ENCODE measurements at regions not wholly inside any gene's neighbourhood (a gene's known extent, or its start where the extent isn't known, plus 50 kb on each side); places are given as distances from the start of the nearest gene placed in this dataset.
"Not testable (repeated sequence)": the region's sequence is repeated elsewhere in the genome, so short reads cannot be mapped to it uniquely, and the experiment has no call there.

- DNase-seq (ENCODE audit: low read depth): no peak
Observed at GRCh38 chr4:24202579-24202978, 312.7 kb upstream of the PPARGC1A start.

GRCh38 chr4:24197955-24198354, 308.1 kb upstream of the PPARGC1A start:
- no peak for DNase-seq (ENCODE audit: low read depth)

GRCh38 chr4:24196785-24197184, 306.9 kb upstream of the PPARGC1A start:
- no peak for DNase-seq (ENCODE audit: low read depth)

DNA sequence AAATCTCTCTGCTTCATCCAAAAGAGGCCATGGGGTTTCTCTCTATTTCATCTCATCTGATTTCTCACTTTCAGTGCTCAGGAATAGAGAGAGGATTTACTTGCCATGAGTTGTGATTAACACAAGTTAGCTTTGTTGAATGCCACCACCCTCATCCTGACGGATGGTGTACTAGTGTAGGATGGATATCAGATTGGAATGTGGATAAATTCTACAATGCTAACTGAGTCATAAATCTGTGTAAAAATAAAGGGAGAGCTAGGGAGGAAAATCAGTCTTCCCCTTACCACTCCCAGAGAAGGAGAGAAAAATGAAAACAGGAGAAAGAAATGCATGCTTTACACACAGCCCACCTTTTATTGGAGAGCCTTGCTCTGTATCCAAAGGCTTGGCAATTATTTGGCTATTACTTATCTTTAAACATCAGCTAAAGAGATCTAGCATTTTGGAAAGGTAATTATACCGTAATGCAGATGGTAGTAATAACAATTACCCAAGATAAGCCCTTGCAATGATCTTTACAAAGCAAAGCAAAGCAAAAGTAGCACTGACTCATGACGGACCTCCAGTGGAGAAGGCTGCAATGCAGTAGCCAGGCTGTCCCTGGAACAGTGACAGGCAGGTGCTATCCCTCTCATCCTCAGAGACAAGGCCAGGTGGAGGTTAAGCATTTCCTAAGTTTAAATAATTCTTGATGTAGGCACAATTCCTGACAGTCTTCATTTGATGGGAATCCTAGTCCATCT, 306.3 kb upstream of the PPARGC1A start:
- no peak for DNase-seq (ENCODE audit: low read depth)

GRCh38 chr4:24192018-24192641, 302.3 kb upstream of the PPARGC1A start:
- no peak for DNase-seq (ENCODE audit: low read depth)

DNA sequence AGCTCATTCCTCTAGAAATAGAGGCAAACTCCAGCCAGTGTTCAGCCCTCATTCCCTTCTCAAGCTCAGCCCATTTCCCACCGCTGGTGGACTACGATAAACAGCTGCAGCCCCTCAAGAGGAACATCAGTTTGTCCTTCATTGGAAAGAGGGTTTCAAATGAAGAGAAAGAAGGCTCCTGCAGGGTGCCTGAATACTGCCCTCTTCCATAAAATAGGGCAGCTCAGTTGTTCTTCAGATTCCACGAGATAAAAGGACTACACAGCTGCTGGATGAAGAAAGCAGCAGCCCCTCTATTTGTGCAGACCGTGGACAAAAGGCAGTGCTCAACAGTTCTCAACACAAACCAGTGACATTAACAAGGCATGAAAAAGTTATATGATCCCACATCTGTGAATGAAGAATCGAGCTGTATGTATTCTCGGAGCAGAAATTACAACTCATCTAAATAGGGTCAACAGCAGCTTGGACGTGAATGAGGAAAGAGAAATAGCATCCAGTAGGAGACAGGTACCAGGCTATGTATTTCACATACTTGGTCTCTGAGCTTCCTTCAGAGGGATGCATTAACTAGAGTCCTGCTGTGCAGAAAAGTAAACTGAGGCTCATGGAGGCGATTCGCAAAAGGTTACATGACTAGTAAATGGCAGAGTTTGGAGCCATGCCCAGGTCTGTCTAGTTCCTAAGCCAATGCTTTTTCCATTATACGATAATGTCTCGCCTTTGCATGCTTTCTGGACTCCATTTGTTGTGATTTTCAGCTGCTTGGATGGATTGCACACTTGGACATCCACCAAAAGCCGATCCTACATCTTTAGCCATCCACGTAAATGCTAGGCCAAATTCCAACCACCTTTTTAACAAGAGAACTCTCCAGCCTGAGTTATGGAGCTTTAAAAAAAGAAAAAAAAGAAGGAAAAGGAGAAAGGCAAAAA, 301.2 kb upstream of the PPARGC1A start:
- no peak for DNase-seq (ENCODE audit: low read depth)

DNA sequence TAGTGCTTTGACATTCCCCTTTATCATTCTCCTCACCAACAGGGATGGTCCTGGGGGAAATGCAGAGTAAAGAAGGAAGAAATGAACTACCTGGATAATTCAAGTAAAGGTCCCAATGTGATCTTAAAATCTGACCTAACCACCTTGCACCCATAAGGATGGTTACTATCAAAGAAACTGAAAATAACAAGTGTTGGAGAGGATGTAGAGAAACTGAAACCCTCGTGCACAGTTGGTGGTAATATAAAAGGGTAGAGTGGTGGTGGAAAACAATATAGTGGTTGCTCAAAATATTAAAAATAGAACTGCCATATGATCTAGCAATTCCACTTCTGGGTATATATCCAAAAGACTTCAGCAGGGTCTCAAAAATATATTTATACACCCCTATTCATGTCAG, 298.6 kb upstream of the PPARGC1A start:
- no peak for DNase-seq (ENCODE audit: low read depth)

- DNase-seq (ENCODE audit: low read depth): no peak
Observed at GRCh38 chr4:24186466-24186865, 296.6 kb upstream of the PPARGC1A start.

DNA sequence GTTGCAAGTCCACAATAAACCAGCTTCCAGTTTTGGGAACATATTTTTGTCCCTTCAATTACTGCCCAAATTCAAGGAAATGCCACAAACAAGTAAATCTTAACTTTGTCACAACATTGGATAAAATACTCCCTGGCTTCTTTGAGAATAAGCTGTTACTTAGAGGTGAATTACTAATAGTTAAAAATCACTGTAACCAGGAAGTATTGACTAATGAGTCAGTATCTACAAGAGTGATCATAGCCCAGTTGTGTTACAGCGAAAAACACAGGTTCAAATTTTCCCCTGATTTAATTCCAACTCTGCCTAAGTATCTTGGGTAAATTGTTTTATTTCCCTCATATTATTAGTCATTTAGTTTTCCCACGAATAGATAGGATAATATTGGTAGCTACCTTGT, 291.2 kb upstream of the PPARGC1A start:
- DNase-seq (ENCODE audit: low read depth): no peak

- no peak for DNase-seq (ENCODE audit: low read depth)
Observed at GRCh38 chr4:24180586-24180985, 290.7 kb upstream of the PPARGC1A start.

GRCh38 chr4:24179201-24179840, 289.5 kb upstream of the PPARGC1A start:
- DNase-seq (ENCODE audit: low read depth): no peak

- not testable (repeated sequence) for DNase-seq (ENCODE audit: low read depth)
Observed at GRCh38 chr4:24177443-24177842, 287.6 kb upstream of the PPARGC1A start.

DNA sequence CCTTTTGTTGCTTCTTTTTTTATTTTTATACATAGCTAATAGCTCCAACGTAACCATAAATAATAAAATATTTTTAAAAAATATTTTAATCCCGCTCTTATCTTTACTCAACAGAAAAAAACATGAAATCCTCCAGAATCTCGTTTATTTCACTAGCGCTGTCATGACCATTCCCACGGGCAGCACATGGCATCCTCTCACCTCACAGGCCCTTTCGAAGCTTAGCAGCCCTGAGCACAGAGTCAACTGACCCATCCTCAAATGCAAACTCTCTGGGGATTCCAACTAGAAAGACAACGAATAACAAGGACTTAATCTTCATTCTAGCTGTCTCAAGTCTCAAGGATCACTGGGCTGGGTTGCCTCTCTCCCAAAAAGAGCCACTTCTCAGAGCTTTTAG, 285.9 kb upstream of the PPARGC1A start:
- no peak for DNase-seq (ENCODE audit: low read depth)

DNA sequence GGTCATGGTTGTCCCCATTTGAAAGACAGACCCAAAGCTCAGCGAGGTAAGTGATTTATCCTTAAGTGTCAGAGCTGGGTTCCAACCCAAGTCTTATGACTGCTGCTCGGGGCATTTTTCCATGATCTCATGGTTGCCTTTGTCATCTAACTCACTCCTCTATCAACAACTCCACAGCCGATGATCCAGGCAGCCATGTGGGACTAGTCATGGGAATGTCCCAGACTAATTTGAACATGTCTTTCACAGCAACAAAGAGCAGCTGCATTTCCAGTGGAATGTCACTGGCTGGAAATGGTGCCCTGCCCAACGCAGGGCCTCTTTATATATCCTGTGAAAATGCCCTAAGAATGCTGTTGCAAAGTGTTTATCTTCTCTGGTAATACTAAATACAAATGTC, 284.8 kb upstream of the PPARGC1A start:
- DNase-seq (ENCODE audit: low read depth): no peak

GRCh38 chr4:24172406-24172805, 282.6 kb upstream of the PPARGC1A start:
- DNase-seq (ENCODE audit: low read depth): no peak

DNA sequence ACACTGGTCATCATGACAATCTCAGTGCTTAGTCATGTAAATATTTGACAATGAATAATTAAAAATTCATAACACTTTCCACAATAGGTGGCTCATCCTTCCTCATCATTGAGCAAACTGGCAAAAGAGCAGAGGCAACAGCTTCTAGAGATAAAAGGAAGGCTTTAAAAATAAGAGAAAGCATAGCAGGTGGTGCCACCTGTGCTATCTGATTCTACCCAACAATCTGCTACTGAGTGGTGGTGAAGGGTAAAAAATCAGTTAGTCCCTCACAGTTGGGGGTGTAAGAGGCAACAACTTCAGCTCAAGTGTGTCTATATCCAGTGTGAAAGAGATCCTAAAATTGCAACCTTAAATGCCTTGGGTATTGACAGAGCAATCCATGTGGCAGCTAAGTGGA, 280.1 kb upstream of the PPARGC1A start:
- DNase-seq (ENCODE audit: low read depth): no peak

GRCh38 chr4:24168658-24169057, 278.8 kb upstream of the PPARGC1A start:
- DNase-seq (ENCODE audit: low read depth): no peak

DNA sequence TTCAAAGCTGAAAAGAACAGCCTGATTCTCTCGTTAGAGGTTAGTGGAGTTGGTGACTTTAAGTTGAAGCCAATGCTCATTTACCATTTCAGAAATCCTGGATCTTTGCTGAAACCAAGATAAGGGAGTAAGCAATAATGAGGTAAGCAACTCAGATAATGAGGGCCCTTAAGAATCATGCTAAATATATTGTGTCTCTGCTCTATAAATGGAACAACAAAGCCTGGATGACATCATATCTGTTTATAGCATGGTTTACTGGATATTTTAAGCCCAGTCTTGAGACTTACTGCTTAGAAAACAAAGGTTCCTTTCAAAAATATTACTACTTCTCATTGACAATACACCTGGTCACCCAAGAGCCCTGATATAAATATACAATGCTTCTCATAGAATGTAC, 276.7 kb upstream of the PPARGC1A start:
- no peak for DNase-seq (ENCODE audit: low read depth)

DNA sequence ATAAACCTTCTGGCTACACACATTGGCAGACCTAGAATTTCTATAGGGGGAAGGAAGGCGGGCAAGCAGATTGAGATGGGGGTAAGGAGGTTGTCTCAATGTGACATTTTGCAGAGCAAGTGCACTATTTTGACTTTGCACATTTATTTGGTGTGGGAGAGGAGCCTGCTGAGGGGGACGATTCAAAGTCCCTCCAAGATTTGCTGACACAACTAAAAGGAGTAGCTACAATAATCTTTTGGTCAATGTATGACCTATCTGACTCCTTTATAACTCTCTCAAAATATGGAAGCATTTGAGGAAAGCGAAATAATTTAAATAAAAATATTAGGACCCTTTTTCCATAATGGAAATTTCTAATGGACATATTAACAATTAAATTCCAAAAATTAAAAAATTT, 274.9 kb upstream of the PPARGC1A start:
- DNase-seq (ENCODE audit: low read depth): no peak

DNA sequence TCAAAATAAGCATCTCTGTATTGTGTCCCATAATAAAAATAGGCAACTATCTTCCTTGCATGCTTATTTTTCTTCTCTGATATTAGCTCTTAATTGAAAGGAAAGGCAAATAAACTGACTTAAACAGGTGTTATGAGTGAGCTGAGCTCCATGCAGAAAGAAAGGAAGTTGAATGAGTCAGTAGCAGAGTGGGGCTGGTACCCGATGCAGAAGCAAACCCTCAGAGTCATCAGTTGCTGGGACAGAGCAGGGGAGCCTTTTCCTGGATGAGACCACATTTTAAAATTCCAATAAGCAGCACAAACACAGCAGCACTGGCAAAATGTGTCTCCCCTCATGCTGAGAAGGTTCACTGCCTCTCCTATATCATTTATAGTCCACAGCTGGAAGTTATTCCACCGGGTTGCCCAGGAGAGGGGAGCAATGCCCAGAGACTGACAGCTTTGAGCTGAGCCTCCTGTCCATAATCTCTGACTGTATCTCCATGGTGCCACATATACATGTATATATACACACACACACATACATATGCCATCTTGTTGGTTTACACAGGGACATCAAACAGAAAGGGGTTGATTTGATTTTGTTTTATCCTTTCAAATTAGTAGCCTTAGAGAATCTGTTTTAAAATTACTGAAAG, 274.3 kb upstream of the PPARGC1A start:
- DNase-seq (ENCODE audit: low read depth): no peak

DNA sequence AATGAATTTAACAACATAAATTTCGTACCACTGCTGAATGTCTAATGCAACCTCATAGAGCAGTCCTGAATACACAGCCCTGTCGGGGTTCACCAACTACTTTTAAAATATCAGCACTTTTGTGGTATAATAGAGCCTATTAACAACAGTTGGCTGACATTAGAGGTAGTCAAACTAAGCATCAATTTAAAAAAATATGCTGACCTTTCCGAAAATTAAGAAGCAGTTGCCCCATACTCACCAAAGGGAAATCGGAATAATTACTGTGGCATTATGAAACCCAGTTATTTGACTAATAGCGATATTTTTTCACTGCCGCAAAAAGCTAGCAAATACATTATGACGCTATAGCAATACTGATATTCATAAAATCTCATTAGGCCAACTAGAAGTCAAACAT, 273.5 kb upstream of the PPARGC1A start:
- no peak for DNase-seq (ENCODE audit: low read depth)

- DNase-seq (ENCODE audit: low read depth): no peak
Observed at GRCh38 chr4:24160358-24160757, 270.5 kb upstream of the PPARGC1A start.
